ENCODE measurements at regions not wholly inside any gene's neighbourhood (a gene's known extent, or its start where the extent isn't known, plus 50 kb on each side); places are given as distances from the start of the nearest gene placed in this dataset.

DNA sequence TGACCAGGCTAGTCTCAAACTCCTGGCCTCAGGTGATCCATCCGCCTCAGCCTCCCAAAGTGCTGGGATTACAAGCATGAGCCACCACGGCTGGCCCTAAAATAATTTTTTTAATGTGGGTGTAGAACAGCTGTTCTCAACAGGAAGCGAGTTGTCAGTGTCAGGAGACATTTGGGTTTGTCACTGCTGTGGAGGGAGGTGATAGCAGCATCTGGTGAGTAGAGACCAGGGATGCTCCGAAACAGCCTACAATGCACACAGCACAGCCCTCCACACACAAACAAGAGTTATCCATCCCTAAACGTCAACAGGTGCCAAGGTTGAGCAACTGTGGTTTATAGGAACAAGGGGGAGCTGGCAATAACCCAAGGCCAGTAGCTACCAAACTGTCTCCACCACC, 243.4 kb upstream of the STS start:
- Histone ChIP-seq H3K27ac (ENCODE audit: low read depth, low read length, poor library complexity, severe bottlenecking) (no peak overlapping the region), H3K4me3 (ENCODE audit: low read depth, low read length, poor library complexity, severe bottlenecking) (no peak overlapping the region), H3K9me3 (ENCODE audit: low read depth, low read length, poor library complexity, severe bottlenecking) (no peaks in the 10 kb centered on the region), H3K36me3 (ENCODE audit: insufficient read depth, low read length, poor library complexity, severe bottlenecking) (no peaks in the 10 kb centered on the region), H3K27me3 (replicated peaks; ENCODE audit: insufficient read depth, low read depth, low read length, poor library complexity) (no peaks in the 10 kb centered on the region), H3K4me1 (ENCODE audit: insufficient read depth, low read length, poor library complexity, severe bottlenecking) (no peaks in the 10 kb centered on the region)
- TF ChIP-seq, protein P1, sequence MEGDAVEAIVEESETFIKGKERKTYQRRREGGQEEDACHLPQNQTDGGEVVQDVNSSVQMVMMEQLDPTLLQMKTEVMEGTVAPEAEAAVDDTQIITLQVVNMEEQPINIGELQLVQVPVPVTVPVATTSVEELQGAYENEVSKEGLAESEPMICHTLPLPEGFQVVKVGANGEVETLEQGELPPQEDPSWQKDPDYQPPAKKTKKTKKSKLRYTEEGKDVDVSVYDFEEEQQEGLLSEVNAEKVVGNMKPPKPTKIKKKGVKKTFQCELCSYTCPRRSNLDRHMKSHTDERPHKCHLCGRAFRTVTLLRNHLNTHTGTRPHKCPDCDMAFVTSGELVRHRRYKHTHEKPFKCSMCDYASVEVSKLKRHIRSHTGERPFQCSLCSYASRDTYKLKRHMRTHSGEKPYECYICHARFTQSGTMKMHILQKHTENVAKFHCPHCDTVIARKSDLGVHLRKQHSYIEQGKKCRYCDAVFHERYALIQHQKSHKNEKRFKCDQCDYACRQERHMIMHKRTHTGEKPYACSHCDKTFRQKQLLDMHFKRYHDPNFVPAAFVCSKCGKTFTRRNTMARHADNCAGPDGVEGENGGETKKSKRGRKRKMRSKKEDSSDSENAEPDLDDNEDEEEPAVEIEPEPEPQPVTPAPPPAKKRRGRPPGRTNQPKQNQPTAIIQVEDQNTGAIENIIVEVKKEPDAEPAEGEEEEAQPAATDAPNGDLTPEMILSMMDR (conservative IDR thresholded peaks at IDR 0.05; ENCODE audit: low read depth, low read length), result no peak
- TF ChIP-seq EZH2 (IDR thresholded peaks at IDR 0.05; ENCODE audit: borderline replicate concordance, low read depth, low read length, poor library complexity, severe bottlenecking), result no peak
- no TSS peak for BruUV-seq (replicated peaks)
- ChIA-PET POLR2A (ENCODE audit: low non-redundant PET) (no interaction called here), CTCF (no interaction called here)
- intact Hi-C loops (cut with micrococcal nuclease; ENCODE audit: unreplicated experiment), result no loop called here
- DNase-seq (ENCODE audit: low spot score), result no peak

DNA sequence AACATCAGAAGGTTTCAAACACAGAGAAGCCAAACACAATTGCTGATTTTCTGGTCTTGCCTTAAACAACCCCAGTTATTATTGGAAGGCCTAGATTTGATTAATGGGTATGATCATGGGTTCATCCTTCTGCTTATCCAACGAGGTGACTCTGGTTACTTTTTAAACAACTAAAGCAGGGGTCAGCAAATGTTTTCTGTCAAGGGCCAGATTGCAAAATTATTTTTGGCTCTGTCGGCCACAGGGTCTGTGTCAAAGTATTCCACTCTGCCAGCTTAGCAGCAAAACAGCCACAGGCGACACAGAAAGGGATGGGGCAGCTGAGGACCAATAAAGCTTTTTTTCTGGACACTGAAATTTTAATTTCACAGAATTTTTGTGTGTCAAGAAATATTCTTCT, 249.1 kb upstream of the STS start:
- no peaks in the 10 kb centered on the region for H3K27me3 ChIP-seq (replicated peaks; ENCODE audit: insufficient read depth, low read depth, low read length, poor library complexity)
- intact Hi-C loops (cut with micrococcal nuclease; ENCODE audit: unreplicated experiment), result no loop called here
- no peak overlapping the region for H3K27ac ChIP-seq (ENCODE audit: low read depth, low read length, poor library complexity, severe bottlenecking)
- no peak for DNase-seq (ENCODE audit: low spot score)
- TF ChIP-seq, protein P1 (conservative IDR thresholded peaks at IDR 0.05; ENCODE audit: low read depth, low read length), result no peak
- no peak for TF ChIP-seq EZH2 (IDR thresholded peaks at IDR 0.05; ENCODE audit: borderline replicate concordance, low read depth, low read length, poor library complexity, severe bottlenecking)
- ChIA-PET POLR2A (ENCODE audit: low non-redundant PET) (no interaction called here), CTCF (no interaction called here)
- no TSS peak for BruUV-seq (replicated peaks)
- H3K4me1 ChIP-seq (ENCODE audit: insufficient read depth, low read length, poor library complexity, severe bottlenecking), result no peaks in the 10 kb centered on the region
- H3K36me3 ChIP-seq (ENCODE audit: insufficient read depth, low read length, poor library complexity, severe bottlenecking), result no peaks in the 10 kb centered on the region
- no peaks in the 10 kb centered on the region for H3K9me3 ChIP-seq (ENCODE audit: low read depth, low read length, poor library complexity, severe bottlenecking)
- H3K4me3 ChIP-seq (ENCODE audit: low read depth, low read length, poor library complexity, severe bottlenecking), result no peak overlapping the region

DNA sequence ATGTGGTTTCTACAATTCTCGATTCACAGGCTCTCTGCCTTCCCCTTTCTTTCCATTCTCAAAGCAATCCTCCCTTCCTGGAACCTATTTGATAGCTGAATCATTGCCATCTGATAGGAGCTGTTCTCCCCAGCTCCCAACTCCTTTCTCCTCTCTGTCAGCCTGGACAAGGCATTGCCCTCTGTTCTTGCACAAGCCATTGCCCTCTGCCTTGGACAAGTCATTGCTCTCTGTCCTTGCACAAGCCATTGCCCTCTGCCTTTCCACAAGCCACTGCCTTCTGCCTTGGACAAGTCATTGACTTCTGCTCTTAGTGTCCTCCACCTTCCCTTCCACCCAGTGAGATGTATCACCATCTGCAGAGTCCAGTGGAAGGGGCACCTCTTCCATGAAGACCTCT, 256.1 kb upstream of the STS start:
- no peak for DNase-seq (ENCODE audit: low spot score)
- no peaks in the 10 kb centered on the region for H3K36me3 ChIP-seq (ENCODE audit: insufficient read depth, low read length, poor library complexity, severe bottlenecking)
- BruUV-seq (replicated peaks), result no TSS peak
- intact Hi-C loops (cut with micrococcal nuclease; ENCODE audit: unreplicated experiment), result no loop called here
- TF ChIP-seq EZH2 (IDR thresholded peaks at IDR 0.05; ENCODE audit: borderline replicate concordance, low read depth, low read length, poor library complexity, severe bottlenecking), result no peak
- TF ChIP-seq, protein P1 (conservative IDR thresholded peaks at IDR 0.05; ENCODE audit: low read depth, low read length), result no peak
- no peak overlapping the region for H3K4me3 ChIP-seq (ENCODE audit: low read depth, low read length, poor library complexity, severe bottlenecking)
- no peaks in the 10 kb centered on the region for H3K27me3 ChIP-seq (replicated peaks; ENCODE audit: insufficient read depth, low read depth, low read length, poor library complexity)
- POLR2A ChIA-PET (ENCODE audit: low non-redundant PET), result no interaction called here
- CTCF ChIA-PET, result no interaction called here
- H3K9me3 ChIP-seq (ENCODE audit: low read depth, low read length, poor library complexity, severe bottlenecking), result peaks cover 10% of the 10 kb centered on the region
- no peak overlapping the region for H3K27ac ChIP-seq (ENCODE audit: low read depth, low read length, poor library complexity, severe bottlenecking)
- no peaks in the 10 kb centered on the region for H3K4me1 ChIP-seq (ENCODE audit: insufficient read depth, low read length, poor library complexity, severe bottlenecking)
